GM18909 (cell line): ENCODE measurements at regions not wholly inside any gene's neighbourhood (a gene's known extent, or its start where the extent isn't known, plus 50 kb on each side); places are given as distances from the start of the nearest gene placed in this dataset.

ENCODE experiments used
- ATAC-seq: cut with Tn5 transposase; IDR thresholded peaks from one replicate; pipeline ENCODE4 v1.9.1; 2021; ENCODE audit warnings: mild to moderate bottlenecking; ENCODE audit not compliant: unreplicated experiment, poor library complexity

DNA sequence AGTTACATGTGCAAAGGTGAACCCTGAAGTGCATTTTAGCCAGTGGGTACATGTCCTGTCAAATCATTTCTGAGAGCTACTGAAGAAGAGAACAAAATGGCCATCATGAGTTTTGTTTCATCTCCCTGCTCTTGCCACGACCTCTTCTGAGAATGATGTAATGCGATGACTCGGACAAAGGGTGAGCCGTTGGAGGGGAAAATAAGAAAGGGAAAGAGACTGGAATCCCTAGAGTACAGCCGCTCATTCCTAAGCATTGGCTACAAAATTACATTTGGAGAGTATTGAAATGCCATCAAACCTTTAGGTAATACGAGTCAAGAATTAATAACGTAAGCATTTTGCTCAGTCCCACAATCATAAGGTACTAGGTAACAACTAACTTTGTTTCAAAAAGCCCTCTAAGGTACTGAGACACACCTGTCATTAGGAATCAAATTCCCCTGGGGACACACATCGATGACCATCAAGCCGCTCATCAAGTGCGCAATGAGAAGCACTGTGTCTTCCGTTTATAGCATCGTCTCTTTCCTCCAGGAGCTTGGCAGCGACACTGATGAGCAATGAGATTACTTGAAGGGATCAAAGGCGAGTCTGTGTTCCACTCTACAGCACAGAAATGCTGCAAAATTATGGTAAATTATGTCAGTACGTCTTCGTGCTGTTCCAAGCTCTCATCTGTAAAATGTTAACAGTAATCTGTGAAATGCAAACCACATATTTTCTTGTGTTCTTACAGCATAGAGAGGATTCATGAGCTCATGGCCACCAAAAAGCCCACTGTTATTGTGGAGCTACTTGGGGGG lies 97.3 kb upstream of the PIEZO2 start:
- ATAC-seq = no peak

DNA sequence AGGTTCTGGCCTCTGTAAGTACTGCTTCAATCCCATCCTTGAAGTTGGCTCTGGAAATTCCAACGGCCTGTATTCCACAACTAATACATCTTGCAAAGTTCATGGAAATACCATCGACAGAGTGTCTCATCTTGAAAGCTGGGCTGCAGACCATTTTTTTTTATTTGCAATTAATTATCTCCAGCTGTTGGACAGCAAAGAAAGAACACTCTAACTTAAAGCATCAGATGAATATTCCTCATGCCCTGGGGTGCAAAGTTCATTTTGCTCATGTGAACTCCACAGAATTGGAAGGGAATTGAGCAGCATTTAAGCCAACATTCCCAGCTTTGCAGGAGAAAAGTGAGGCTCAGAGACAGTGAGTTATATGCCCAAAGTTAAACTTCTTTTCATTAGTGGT lies 96.5 kb upstream of the PIEZO2 start:
- no peak for ATAC-seq

DNA sequence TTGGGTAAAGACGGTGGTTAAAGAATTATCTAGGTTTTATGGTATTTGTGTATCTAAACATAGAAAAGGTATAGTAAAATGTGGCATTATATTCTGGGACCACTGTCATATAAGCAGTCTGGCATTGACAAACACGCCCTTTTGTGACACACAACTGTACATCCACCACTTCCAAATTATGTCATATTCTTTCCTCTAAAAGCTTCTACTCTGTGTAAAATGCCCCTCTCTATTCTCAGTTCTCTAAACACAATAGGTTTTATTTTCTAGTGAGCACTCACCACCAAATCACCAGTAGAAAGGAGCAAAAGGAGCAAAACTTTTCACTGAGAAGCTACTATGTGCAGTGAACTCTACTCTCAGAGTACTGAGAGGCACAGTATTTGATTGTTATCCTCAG lies 88.1 kb upstream of the PIEZO2 start:
- no peak for ATAC-seq

DNA sequence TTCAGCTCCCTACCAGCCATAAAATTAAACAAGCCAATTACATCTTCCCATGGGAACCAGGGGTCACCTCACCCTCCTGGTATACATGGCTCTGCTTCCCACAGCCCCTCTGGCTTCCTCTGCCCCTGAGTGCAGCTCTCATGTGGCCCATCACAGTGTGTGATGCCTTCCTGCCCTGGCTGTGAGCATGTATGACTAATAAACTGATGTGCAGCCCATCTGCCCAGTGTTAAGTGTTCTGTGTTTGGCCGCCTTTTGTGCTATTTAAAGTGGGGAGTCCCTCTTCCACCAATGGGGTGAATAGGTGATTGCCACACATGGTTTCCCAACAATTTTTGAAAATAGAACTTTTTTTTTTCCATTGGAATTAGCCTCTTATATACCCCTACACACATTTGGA lies 87.7 kb upstream of the PIEZO2 start:
- no peak for ATAC-seq

DNA sequence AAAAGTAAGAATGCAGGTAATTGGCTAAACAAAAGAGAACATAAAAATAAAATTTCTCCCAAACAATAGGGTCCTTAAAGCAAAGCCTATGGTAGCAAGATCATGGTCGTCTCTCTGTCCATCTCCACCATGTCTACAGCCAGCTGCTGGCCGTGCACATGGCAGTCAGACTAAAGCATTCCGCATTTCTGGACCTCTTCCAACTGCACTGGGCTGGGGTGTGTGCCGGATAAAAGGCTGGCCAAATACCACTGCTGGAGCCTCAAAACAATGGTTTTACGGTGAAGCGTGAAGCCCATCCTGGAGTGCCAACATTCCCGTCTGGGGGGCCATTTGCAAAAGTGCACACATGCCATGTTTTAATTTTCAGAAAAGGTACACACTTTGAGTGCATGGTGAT lies 74.8 kb upstream of the PIEZO2 start:
- no peak for ATAC-seq

DNA sequence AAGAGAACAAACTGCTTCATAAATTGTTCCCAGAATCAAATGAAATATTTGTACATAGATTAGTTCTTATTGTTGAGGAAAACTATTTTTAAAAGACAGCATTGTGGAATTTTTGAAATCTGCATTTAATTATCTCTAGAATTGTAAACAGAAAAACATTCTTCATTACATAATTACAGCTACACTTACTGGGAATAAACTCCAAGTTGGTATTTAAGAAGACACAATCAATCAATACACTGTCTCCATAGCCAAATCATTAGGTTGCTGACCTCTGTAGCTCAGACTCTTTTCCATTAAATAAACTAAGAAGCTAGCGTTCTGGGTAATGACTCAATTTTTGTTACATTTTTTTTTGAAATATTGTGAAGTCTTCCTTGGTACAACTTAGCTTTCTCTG lies 70.2 kb upstream of the PIEZO2 start:
- no peak for ATAC-seq

DNA sequence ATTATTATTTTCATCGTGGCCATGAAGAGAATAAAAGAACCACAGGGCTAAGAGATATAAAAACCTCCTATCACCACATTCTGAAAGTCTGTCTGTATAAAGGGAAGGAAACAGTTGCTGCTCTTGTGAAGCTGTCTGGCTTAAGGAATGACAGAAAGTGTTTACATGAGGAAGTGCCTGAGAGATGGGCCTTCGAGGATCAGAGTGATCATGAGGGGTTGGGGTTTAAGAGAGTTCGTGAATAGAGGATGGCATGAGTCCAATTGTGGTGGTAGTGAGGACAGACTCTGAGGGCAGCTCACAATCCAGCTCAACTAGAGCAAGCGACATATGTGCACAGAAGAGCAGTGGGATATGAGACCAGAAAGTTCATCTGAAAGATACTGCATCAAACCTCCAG lies 65.8 kb upstream of the PIEZO2 start:
- no peak for ATAC-seq

DNA sequence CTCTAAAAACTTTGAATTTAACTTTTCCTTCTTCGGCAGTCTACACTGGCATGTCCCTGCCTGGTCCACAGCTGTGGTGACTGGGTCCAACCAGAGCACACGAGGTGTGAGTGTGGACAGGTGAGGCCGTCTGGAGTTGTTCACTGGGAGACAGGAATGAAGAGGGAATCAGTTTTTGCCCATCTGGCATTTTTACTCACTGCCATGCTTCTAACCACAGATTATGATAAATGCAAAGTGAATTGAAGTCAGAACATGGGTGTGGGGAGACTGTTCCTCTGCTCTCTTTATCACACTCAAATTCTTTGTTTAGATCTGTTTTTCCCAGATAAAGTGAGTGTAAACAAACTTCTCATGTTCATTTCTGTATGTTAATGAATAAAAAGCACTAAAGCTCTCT lies 54.7 kb upstream of the PIEZO2 start:
- ATAC-seq = no peak

DNA sequence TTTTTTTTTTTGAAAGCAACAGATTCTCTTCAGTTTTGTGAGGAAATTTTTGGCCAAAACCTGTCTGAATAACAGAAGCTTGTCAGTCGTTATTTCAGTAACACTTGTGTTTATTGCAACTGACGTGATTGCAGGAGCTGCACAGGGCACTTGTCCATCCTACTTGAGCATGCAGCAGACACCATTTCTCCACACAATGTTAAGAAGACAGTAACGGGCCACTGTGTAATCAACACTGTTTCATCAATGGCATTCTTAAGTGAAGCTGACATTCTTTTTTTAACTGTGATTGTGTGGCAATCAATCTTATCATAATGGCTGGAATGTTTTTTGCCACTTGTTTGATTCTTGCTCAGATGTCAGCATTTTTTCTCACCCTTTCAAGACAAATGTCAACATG lies 50.1 kb upstream of the PIEZO2 start:
- ATAC-seq = no peak
